GM21825 (cell line): ENCODE measurements at regions not wholly inside any gene's neighbourhood (a gene's known extent, or its start where the extent isn't known, plus 50 kb on each side); places are given as distances from the start of the nearest gene placed in this dataset.
"Not testable (repeated sequence)": the region's sequence is repeated elsewhere in the genome, so short reads cannot be mapped to it uniquely, and the experiment has no call there.

Experiments used
- ATAC-seq: cut with Tn5 transposase; IDR thresholded peaks from one replicate; pipeline ENCODE4 v1.9.1; 2021; ENCODE audit warnings: mild to moderate bottlenecking, moderate library complexity; ENCODE audit not compliant: unreplicated experiment

GRCh38 chr18:77329651-77330050 lies 80.0 kb downstream of the GALR1 start:
- ATAC-seq = no peak

GRCh38 chr18:77334876-77335275 lies 85.2 kb downstream of the GALR1 start:
- no peak for ATAC-seq

GRCh38 chr18:77337604-77338003 lies 88.0 kb downstream of the GALR1 start:
- no peak for ATAC-seq

DNA sequence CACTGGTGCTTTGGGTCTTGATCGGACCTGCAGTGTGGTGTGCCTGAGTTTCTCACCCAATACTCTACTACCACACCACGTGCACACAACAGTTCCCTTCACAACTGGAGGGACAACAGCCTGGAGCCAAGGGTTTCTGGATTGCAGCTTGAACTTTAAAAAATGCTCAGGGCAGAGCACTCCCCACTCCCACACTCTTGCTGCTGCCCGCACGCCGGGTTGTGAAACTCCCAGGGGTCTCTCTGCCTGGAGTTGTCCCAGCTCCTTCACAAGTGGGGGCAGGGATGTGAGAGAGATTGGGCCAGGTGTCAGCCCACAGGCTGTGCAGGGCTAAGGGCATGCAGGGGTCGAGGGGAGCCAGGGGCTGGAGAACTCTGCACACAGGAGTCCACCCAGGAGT lies 89.4 kb downstream of the GALR1 start:
- ATAC-seq = no peak

GRCh38 chr18:77339623-77340022 lies 90.0 kb downstream of the GALR1 start:
- ATAC-seq = no peak

GRCh38 chr18:77340815-77341214 lies 91.2 kb downstream of the GALR1 start:
- no peak for ATAC-seq

DNA sequence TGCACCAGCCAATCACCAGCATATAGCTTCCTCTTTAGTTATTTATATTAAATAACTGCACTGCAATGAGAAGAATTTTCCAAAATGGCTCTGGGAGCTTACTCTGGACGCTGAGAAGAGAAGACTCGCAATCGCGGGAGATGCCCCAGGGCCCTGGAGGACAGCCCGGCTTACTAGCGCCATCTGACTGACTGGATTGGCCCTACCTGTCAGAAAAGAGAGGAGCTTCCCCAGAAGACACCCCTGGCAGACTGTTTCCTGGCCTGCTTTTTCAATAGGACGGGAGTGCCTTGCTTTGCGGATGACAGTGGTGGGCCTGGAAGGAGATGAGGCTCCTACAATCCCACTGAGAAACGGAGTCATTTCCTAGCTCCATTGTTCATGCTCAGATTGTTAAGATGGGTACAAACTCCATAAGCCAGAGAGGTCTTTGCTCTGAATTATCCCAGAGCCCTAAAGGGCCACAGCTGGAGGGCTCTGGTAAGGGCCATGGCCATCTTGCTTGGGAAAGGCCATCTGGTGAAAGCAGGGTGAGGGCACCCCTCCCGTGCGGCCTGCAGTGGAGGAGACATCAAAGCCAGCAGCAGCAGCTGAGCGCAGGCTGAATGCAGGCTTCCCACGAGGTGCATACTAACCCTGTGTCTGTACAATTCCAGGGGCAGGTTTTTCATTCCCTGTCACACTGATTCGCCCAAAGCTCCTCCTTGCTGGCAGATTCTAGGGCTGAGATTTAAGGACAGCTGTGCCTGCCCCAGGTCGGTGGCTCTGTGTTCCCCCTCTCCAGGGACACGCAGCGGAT lies 92.1 kb downstream of the GALR1 start:
- no peak for ATAC-seq

- ATAC-seq = no peak
Observed at GRCh38 chr18:77342736-77343135, 93.1 kb downstream of the GALR1 start.

GRCh38 chr18:77343846-77344510 lies 94.3 kb downstream of the GALR1 start:
- ATAC-seq = no peak

- ATAC-seq = no peak
Observed at GRCh38 chr18:77344786-77345500, 95.3 kb downstream of the GALR1 start.

- no peak for ATAC-seq
Observed at GRCh38 chr18:77346208-77346810, 96.7 kb downstream of the GALR1 start.

- ATAC-seq = not testable (repeated sequence)
Observed at GRCh38 chr18:77353349-77353748, 103.7 kb downstream of the GALR1 start.

GRCh38 chr18:77359561-77360314 lies 110.1 kb downstream of the GALR1 start:
- ATAC-seq = no peak

GRCh38 chr18:77360315-77361190 lies 110.9 kb downstream of the GALR1 start:
- ATAC-seq = no peak

- no peak for ATAC-seq
Observed at GRCh38 chr18:77361382-77361781, 111.7 kb downstream of the GALR1 start.

- ATAC-seq = no peak
Observed at GRCh38 chr18:77365667-77366066, 116.0 kb downstream of the GALR1 start.

DNA sequence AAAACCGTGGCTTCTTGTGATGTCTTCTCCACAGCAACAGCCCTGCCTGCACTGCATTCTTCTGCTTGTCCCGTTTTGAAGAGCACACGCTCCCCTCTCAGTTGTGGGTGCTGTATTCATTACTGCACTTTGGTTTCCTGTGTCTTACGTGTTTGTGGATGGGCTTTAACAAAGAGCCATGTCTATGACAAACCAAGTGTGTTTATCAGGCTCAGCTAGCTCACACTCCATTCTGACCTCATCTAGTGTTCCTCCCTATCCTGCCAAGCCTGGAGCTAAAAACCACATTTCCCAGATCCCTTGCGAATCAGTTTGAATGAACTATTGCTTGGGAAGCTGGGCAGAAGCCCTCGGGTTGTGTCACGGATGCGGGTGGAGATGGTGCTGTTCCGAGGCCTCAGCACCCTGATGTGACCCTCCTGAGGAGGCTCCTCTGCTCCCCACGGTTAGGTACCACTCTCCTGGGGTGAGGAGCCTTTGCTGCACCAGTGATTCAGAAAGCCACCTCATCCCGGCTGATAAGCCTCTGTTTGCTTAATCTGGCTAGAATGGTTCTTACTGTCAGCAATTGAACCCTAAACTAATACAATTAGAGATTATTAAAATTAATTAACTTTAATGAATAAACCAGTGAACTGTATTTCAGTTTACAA lies 116.5 kb downstream of the GALR1 start:
- ATAC-seq = no peak

GRCh38 chr18:77366720-77367641 lies 117.3 kb downstream of the GALR1 start:
- no peak for ATAC-seq
